Activated CD8-positive, alpha-beta memory T cell treated with anti-CD3 and anti-CD28 coated beads for 1 hour (primary cell): ENCODE measurements at regions not wholly inside any gene's neighbourhood (a gene's known extent, or its start where the extent isn't known, plus 50 kb on each side); places are given as distances from the start of the nearest gene placed in this dataset.
"Not testable (repeated sequence)": the region's sequence is repeated elsewhere in the genome, so short reads cannot be mapped to it uniquely, and the experiment has no call there.

Experiments
- DNase-seq, 2 donors: peaks; one replicate each; pipeline ENCODE4 v3.0.0-alpha.2; 2020; ENCODE audit warnings: low read depth in 1 of 2; ENCODE audit errors: extremely low read depth in 1 of 2

- DNase-seq, result no peak
Observed at GRCh38 chr2:180614776-180615175, 365.6 kb upstream of the UBE2E3 start.

DNA sequence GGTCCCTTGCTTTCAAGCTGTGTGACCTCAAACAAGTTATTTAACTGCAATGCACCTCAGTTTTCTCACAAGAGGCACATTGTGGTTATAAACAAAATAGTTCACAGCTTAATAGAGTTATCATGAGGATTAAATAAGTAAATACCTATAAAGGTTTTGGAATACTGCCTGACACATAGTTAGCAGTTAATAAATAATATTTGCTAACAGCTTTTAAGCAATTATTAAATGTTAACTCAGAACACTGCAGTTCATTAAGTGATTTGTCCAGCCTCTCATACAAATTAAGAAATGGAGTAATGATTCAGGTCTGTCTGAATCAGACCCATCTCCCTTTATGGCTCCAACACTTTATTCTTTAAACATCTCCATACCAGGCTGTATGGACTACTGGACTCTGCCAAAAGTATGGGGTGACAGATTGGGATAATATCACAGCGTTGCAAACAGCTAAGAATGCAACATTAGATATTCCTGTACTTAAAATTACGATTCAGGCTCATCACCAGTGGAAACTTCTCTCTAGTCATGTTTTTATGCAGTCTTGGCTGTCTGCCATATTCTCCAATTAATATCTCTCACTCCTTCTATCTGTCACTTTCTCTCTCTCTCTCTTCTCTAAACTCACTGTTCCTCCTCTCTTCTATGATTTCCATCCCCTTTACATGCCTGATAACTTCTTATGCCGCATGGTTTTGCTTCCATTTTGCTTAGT lies 370.6 kb upstream of the UBE2E3 start:
- DNase-seq, result no peak

DNA sequence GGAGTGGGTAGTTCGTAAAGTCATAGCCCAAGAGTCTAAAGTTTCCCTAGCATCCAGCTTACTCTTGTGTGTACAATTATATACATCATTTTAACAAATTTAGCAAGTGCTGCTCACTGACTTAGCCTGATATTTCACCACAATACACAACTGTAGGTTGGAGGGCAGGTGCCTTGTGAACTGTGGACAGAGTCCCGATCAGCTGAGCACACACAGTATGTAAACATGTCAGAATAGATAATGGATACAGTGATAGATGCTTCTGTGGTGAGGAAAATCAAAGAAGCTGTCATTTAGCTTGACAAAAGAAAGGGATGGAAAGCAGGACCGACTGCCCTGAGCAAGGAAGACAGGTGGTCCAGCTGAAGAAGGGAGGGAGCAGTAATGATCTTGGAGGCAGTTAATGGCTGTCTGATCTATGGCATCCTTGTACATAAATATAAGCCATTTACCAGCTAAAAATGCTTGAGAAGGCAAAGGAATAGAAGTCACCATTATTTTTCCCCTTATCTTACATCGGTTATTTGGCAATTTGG lies 372.8 kb upstream of the UBE2E3 start:
- no peak for DNase-seq

DNA sequence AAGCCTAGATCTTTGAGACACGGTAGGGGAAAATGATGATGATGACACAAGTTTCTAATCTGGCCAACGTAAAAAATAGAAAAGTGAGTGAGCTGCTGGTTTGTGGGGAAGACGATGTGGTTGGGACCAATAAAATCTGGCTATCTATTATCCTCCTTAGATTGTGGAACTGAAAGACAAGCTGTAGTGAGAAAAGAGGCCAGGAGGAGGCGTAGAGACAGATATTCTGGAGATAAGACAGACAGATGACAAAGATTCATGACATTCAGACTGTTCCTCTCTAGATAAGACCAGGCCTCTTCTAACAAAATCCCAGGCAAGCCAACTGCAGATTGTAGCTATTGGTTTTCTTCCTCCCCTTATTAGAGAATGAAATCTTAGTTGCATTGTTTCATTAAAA lies 376.3 kb upstream of the UBE2E3 start:
- no peak for DNase-seq

- no peak for DNase-seq
Observed at GRCh38 chr2:180601016-180601415, 379.4 kb upstream of the UBE2E3 start.

DNA sequence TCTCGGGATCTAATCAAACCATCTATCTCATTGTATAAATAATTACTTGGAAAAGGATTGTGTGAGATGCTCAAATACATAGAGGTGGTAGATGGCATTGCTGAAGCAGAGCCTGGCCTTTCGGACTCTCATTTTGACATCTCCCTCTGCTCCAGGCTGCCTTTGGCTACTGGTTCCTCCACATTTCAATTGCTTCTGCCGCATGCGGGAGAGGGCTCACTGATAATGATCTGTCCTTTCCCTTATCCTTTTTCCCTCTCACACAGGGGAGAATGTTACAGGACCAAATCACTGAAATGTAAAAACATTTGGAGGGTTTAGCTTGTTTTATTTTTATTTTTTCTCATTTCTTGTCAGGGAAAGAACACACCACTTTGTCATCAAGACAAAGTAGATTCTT lies 380.6 kb upstream of the UBE2E3 start:
- DNase-seq, result no peak

DNA sequence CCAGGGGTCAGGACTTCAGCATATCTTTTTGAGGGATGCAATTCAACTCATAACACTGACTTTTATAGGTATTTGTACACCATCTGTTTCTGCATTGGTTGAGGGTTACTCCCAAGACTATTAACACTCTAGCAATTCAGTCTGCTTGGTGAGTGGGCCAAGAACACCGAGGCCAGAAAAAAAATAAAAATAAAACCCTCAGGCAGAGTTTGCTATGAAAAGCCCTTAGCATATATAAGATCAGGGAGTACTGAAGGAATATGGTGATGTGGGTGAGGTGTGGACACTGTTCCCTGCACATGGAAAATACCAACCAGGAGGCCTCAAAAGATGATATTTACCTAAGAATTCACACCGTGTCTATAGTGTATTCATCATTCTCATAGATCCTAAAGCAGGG lies 383.2 kb upstream of the UBE2E3 start:
- DNase-seq, result no peak

DNA sequence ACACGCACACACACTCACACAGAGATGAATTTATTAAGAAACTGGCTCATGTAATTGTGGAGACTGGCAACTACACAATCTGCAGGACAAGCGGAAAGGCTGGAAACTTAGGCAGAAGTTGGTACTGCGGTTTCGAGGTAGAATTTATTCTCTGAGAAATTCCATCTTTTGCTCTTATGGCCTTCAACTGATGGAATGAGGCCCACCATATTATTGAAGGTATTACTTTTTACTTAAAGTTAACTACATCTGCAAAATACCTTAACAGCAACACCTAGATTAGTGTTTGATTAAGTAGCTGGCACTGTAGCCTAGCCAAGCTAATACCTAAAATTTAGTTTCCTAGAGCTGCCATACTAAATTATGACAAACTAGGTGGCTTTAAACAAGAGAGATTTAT lies 384.0 kb upstream of the UBE2E3 start:
- no peak for DNase-seq

DNA sequence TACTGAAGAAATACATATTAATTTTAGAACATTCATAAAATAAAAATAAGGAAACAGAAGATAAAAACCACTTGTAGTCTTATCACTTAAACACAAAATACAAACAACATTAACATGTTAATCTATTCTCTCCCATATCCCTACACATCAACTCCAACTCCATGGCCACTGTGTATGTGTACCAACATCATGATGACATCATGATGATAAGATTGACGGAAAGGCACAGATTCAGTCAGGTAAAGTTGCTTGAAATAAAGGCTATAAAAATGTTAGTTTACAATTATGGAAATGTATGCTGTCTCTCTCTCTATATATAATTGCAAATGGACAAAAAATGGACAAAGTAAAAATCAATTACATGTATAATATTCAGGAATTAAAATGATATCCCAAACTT lies 388.5 kb upstream of the UBE2E3 start:
- DNase-seq, result no peak

DNA sequence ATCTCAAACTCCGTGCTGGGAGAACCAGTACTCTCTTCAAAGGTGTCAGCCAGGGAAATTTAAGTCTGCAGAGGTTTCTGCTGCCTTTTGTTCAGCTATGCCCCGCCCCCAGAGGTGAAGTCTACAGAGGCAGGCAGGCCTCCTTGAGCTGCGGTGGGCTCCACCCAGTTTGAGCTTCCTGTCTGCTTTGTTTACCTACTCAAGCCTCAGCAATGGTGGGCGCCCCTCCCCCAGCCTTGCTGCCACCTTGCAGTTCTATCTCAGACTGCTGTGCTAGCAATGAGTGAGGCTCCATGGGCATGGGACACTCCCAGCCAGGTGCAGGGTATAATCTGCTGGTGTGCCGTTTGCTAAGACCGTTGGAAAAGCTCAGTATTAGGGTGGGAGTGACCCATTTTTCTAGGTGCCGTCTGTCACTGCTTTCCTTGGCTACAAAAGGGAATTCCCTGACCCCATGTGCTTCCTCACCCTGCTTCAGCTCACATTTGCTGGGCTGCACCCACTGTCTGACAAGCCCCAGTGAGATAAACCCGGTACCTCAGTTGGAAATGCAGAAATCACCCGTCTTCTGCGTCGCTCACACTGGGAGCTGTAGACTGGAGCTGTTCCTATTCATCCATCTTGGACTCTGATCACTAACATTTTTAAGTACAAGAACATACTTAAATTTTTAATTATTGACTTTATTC lies 389.2 kb upstream of the UBE2E3 start:
- DNase-seq, result not testable (repeated sequence)

DNA sequence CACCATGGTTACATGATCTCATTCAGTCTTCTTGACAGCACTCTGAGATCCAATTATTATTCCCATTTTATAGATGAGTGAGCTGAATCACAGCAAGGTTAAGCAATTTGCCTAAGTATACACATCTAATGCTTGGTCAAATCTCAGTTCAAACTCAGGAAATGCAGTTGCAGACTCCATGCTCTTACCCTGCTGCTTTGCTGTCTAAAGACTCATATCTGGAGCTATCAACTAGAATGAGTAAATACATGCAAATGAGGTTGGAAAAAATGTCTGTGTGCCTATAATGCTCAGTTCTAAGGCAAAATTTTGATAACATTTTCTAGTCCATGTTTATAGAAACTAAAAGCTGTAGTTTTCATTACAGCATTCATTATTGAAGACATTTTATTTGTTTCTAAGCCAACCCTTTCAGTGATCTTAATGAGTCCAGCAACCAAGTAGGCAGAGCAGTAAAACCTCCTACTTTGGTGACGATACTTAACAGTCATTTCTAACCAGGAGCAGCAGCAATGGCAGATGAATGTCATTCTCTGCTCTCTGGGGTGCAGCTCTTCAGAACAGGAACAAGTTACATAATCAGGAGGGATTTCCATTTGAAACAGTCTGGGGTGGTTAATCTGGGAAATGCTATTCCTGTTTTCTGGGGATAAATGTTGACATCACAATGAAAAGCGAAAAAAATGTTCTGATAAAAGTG lies 396.8 kb upstream of the UBE2E3 start:
- DNase-seq, result no peak

DNA sequence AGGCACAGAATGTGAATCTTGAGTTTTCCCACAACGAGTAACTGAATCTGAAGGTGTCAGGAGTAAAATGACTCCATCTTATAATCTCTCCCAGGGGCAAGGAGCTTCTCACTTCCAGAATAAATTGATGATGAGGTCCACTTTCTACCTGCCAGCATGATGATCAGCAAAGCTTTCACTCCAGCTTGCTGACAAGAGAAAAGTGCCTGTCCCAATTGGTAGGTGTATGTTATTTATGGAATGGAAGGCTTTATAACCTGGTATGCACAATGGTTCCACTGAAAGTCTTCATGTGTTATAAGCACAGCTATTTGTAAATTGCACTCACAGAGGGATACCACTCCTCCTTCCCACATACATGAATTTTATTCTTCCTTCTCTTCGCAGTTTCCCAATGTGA lies 401.0 kb upstream of the UBE2E3 start:
- no peak for DNase-seq

DNA sequence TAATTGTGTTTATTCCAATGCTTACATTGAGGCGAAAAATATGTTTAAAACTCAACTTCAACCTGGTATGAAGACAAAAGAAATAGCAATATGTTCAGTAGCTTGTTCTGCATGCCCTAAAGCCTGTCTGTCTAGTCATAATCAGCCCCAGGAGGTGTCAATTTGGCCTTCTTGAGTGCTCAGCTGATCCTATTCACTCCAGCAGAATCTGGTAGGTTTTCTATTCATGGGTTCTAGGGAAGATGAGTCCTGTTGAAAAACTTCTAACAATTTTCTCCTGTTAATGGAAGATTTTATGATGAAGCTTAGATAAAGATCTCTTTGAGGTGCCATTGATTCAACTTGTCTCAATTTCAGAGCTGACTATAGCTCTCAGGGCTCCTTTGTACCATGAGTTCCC lies 402.0 kb upstream of the UBE2E3 start:
- DNase-seq, result no peak

- DNase-seq, result no peak
Observed at GRCh38 chr2:180577567-180577966, 402.8 kb upstream of the UBE2E3 start.

DNA sequence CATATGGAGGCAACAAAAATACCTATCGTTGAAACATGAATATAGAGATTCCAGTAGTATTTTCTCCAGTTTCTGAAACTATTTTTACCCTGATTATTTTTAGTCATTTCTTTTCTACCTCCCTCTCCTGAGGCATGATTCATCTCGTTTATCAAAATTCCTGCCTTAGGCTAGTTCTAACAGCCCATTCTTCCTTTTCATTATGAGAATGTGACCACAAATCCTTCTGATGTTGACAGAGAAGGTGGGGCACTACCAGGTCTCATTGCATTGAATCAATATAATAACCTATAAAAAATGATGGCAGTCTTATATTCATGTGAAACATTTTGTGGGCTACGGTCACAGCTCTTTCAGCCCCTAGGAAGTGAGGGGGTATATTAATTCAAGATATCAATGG lies 406.5 kb upstream of the UBE2E3 start:
- no peak for DNase-seq

- DNase-seq, result no peak
Observed at GRCh38 chr2:180572346-180572745, 408.1 kb upstream of the UBE2E3 start.

GRCh38 chr2:180571559-180571958 lies 408.8 kb upstream of the UBE2E3 start:
- DNase-seq, result no peak

DNA sequence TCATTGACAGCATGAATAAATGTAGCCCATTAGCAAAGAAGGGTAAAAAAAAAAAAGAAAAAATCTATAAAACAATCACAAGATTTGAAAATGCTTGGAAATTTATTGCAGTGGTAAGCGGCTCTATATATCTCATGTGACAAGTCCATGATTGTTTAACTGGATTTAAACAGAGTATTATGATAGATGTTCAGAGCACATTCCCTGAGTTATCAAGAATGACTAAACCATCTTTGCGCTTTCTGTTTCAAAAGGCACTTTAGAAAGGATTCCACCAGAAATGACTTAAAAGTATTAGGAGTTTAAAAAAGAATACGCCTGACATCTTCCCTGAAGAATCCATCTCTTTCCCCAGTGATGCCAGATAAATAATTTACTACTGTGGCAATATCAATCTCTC lies 409.5 kb upstream of the UBE2E3 start:
- DNase-seq, result no peak

- no peak for DNase-seq
Observed at GRCh38 chr2:180564051-180564450, 416.4 kb upstream of the UBE2E3 start.

DNA sequence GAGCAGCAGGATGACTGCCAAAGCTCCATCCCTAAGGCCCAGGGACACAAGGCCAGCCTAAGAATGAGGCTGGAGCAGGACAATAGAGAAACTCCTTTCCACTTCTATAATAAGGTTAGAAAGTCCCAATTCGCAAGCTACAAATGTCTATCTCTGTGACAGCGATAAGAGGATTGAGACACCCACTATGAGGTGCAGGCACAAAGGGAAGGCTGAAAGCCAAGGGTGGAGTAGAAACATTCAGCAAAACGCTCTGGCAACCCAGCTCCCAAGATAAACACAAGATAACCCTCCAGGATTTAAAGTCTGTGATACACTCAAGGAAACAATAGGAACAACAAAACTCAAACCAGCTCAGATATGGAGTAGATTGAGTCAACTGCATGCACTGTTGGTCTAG lies 418.0 kb upstream of the UBE2E3 start:
- no peak for DNase-seq

- no peak for DNase-seq
Observed at GRCh38 chr2:180559771-180560170, 420.6 kb upstream of the UBE2E3 start.

DNA sequence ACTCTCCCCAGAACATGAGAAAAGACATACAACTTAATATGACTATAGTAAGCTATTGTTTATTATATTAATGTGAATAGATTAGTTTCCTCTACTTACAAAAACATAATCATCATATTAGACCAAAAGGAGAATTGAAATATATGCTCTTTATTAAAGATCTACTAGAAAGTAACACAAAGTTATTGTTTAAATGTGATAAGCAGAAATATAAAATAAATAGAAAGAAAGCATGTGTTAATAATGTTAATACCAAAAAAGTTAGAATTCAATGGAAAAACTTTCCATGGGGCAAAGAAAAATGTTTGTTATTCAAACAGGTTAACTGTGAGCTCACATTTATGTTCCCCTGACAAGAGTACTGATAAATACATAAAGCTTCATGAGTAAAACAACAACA lies 421.4 kb upstream of the UBE2E3 start:
- no peak for DNase-seq
